Karpas-422 (cell line): ENCODE measurements at regions not wholly inside any gene's neighbourhood (a gene's known extent, or its start where the extent isn't known, plus 50 kb on each side); places are given as distances from the start of the nearest gene placed in this dataset.
A peak's percentile ranks its signal among the peaks of the same experiment; 100 is the strongest.

Experiments
- DNase-seq: peaks from one replicate; pipeline ENCODE4 v3.0.0-alpha.2; 2015
- H2AFZ ChIP-seq: fragments of 200-600 bp; sonication (generic); 2 replicates; pipeline ENCODE4 v1.6.1; 2014; ENCODE audit warnings: antibody characterized with exemption, low read length, mixed read lengths
- H3K27ac ChIP-seq: fragments of 200-600 bp; sonication (generic); 2 replicates; pipeline ENCODE4 v1.5.1; 2014; ENCODE audit warnings: mild to moderate bottlenecking, low read length, moderate library complexity
- H3K27me3 ChIP-seq: fragments of 200-600 bp; sonication (generic); 2 replicates; pipeline ENCODE4 v1.6.1; 2014; ENCODE audit warnings: low read length, mixed read lengths
- H3K36me3 ChIP-seq: fragments of 200-600 bp; sonication (generic); 2 replicates; pipeline ENCODE4 v1.6.1; 2014; ENCODE audit warnings: low read length, mixed read lengths; ENCODE audit not compliant: insufficient read depth
- H3K4me1 ChIP-seq: fragments of 200-600 bp; sonication (generic); 2 replicates; pipeline ENCODE4 v1.6.1; 2014; ENCODE audit warnings: mild to moderate bottlenecking, low read length, mixed read lengths
- H3K4me2 ChIP-seq: fragments of 200-600 bp; sonication (generic); 2 replicates; pipeline ENCODE4 v1.6.1; 2014; ENCODE audit warnings: low read length, low read depth, mild to moderate bottlenecking; ENCODE audit not compliant: poor library complexity, severe bottlenecking
- H3K4me3 ChIP-seq: fragments of 200-600 bp; sonication (generic); 2 replicates; pipeline ENCODE4 v1.5.1; 2014; ENCODE audit warnings: mild to moderate bottlenecking, antibody characterized with exemption, low read length, mixed read lengths
- H3K79me2 ChIP-seq: fragments of 200-600 bp; sonication (generic); 2 replicates; pipeline ENCODE4 v1.6.1; 2014; ENCODE audit warnings: mild to moderate bottlenecking, low read length, mixed read lengths
- H3K9ac ChIP-seq: fragments of 200-600 bp; sonication (generic); 2 replicates; pipeline ENCODE4 v1.6.0; 2014; ENCODE audit warnings: low read length
- H3K9me2 ChIP-seq: fragments of 200-600 bp; sonication (generic), shearing (Covaris generic); replicated peaks from 2 replicates; pipeline ENCODE4 v1.6.0; 2014; ENCODE audit warnings: mild to moderate bottlenecking, low read length, moderate library complexity; ENCODE audit not compliant: insufficient read depth
- H3K9me3 ChIP-seq: fragments of 300-700, 200-600 bp; sonication (generic); 2 replicates; pipeline ENCODE4 v1.6.1; 2014; ENCODE audit warnings: low read length, mixed read lengths
- H4K20me1 ChIP-seq: fragments of 200-600 bp; sonication (generic); 2 replicates; pipeline ENCODE4 v1.6.1; 2014; ENCODE audit warnings: mild to moderate bottlenecking, antibody characterized with exemption, low read length, low read depth; ENCODE audit not compliant: insufficient read depth

GRCh38 chr9:38255599-38255998, 136.9 kb upstream of the ALDH1B1 start:
- no peaks in the 10 kb centered on the region for H3K9me3 ChIP-seq

GRCh38 chr9:38254756-38255155, 137.7 kb upstream of the ALDH1B1 start:
- H3K79me2 ChIP-seq, result no peaks in the 10 kb centered on the region
- H4K20me1 ChIP-seq, result no peaks in the 10 kb centered on the region
- H3K4me3 ChIP-seq, result no peak overlapping the region
- no peak overlapping the region for H2AFZ ChIP-seq
- no peaks in the 10 kb centered on the region for H3K9me2 ChIP-seq
- H3K4me2 ChIP-seq, result no peak overlapping the region
- no peak overlapping the region for H3K27ac ChIP-seq
- no peaks in the 10 kb centered on the region for H3K9me3 ChIP-seq
- no peak overlapping the region for H3K9ac ChIP-seq
- H3K4me1 ChIP-seq, result no peaks in the 10 kb centered on the region
- H3K36me3 ChIP-seq, result no peaks in the 10 kb centered on the region
- H3K27me3 ChIP-seq, result no peaks in the 10 kb centered on the region
- no peak for DNase-seq

More at GRCh38 chr9:38255599-38255998, 136.9 kb upstream of the ALDH1B1 start:
- no peak overlapping the region for H3K4me2 ChIP-seq
- no peaks in the 10 kb centered on the region for H3K4me1 ChIP-seq
- H3K9ac ChIP-seq, result no peak overlapping the region
- H3K27me3 ChIP-seq, result no peaks in the 10 kb centered on the region
- H3K27ac ChIP-seq, result no peak overlapping the region
- no peaks in the 10 kb centered on the region for H3K79me2 ChIP-seq
- H4K20me1 ChIP-seq, result no peaks in the 10 kb centered on the region
- H2AFZ ChIP-seq, result no peak overlapping the region
- DNase-seq, result no peak
- no peaks in the 10 kb centered on the region for H3K9me2 ChIP-seq
- no peak overlapping the region for H3K4me3 ChIP-seq
- H3K36me3 ChIP-seq, result no peaks in the 10 kb centered on the region

- Histone ChIP-seq H3K4me3 (no peak overlapping the region), H3K36me3 (no peaks in the 10 kb centered on the region), H3K9me2 (no peaks in the 10 kb centered on the region), H3K4me2 (no peak overlapping the region), H3K27me3 (no peaks in the 10 kb centered on the region), H3K4me1 (no peaks in the 10 kb centered on the region), H3K9me3 (no peaks in the 10 kb centered on the region), H3K27ac (no peak overlapping the region), H4K20me1 (no peaks in the 10 kb centered on the region), H2AFZ (no peak overlapping the region), H3K9ac (no peak overlapping the region), H3K79me2 (no peaks in the 10 kb centered on the region)
- no peak for DNase-seq
Observed at GRCh38 chr9:38254151-38254550, 138.4 kb upstream of the ALDH1B1 start.

DNA sequence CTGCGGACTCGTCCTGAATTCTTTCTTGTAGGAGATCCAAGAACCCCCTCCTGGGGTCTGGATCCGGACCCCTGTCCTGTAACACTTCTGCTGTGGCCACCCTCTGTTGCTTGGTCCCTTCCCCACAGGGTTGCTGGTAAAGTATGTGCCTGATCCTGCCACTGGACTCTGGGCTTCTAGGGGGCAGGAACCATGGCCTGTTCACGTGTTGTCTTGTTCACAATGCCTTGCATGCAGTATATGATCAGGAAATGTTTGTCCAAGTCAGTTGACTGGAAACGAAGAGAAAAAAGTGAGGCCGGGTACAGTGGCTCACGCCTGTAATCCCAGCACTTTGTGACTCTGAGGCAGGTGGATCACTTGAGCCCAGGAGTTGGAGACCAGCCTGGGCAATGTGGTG, 139.3 kb upstream of the ALDH1B1 start:
- no peak for DNase-seq
- no peaks in the 10 kb centered on the region for H3K36me3 ChIP-seq
- H4K20me1 ChIP-seq, result no peaks in the 10 kb centered on the region
- H3K4me2 ChIP-seq, result no peak overlapping the region
- H3K9me2 ChIP-seq, result no peaks in the 10 kb centered on the region
- no peaks in the 10 kb centered on the region for H3K27me3 ChIP-seq
- H2AFZ ChIP-seq, result no peak overlapping the region
- H3K4me3 ChIP-seq, result no peak overlapping the region
- no peak overlapping the region for H3K9ac ChIP-seq
- no peaks in the 10 kb centered on the region for H3K9me3 ChIP-seq
- peaks cover 7% of the 10 kb centered on the region; the same call in 1 of the 2 replicates for H3K4me1 ChIP-seq
- H3K79me2 ChIP-seq, result no peaks in the 10 kb centered on the region
- no peak overlapping the region for H3K27ac ChIP-seq

- H2AFZ ChIP-seq, result no peak overlapping the region
- peaks cover 9% of the 10 kb centered on the region; the same call in 1 of the 2 replicates for H3K4me1 ChIP-seq
- DNase-seq, result no peak
- H3K4me2 ChIP-seq, result no peak overlapping the region
- no peak overlapping the region for H3K9ac ChIP-seq
- H3K9me3 ChIP-seq, result no peaks in the 10 kb centered on the region
- no peaks in the 10 kb centered on the region for H4K20me1 ChIP-seq
- H3K27ac ChIP-seq, result no peak overlapping the region
- H3K27me3 ChIP-seq, result no peaks in the 10 kb centered on the region
- no peaks in the 10 kb centered on the region for H3K36me3 ChIP-seq
- no peaks in the 10 kb centered on the region for H3K9me2 ChIP-seq
- no peaks in the 10 kb centered on the region for H3K79me2 ChIP-seq
- H3K4me3 ChIP-seq, result no peak overlapping the region
Observed at GRCh38 chr9:38251036-38251860, 141.3 kb upstream of the ALDH1B1 start.

- Histone ChIP-seq H3K79me2 (no peaks in the 10 kb centered on the region), H3K9me3 (no peaks in the 10 kb centered on the region), H4K20me1 (no peaks in the 10 kb centered on the region), H3K36me3 (no peaks in the 10 kb centered on the region), H3K4me2 (no peak overlapping the region), H3K9me2 (no peaks in the 10 kb centered on the region), H3K27me3 (no peaks in the 10 kb centered on the region), H3K9ac (no peak overlapping the region), H3K4me1 (peaks cover 9% of the 10 kb centered on the region; the same call in 1 of the 2 replicates), H3K27ac (no peak overlapping the region), H2AFZ (no peak overlapping the region), H3K4me3 (no peak overlapping the region)
- DNase-seq, result no peak
Observed at GRCh38 chr9:38250279-38251035, 142.0 kb upstream of the ALDH1B1 start.

DNA sequence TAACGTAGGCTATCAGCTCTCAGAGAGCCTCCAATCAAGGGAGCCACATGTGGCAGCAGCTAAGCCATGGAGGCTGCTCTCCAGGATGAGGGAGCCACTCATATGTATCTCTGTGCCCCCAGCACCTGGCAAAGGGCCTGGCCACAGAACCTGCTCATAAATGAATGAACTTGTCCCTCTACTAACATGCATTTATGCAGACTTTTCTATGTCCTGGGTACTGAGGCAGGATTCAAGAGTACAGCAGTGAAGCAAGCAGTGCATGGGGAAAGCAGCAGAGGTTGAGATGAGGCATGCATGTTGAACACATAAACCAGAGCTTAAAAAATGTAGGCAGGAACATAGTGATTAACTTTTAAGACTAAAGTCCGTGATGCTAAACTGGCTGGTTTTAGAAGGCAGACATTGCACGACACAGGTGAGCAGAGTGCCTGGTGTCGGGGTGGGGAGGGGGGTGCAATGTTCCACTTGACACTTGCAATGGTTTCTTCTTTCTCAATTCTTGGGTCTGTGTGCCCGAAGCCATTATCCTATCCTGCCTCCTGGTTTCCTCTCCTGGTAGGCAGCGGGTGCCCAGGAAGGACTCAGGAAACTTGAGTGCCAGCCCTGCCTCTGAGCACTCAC, 142.8 kb upstream of the ALDH1B1 start:
- no peaks in the 10 kb centered on the region for H3K9me3 ChIP-seq
- no peak overlapping the region for H3K9ac ChIP-seq
- H3K4me2 ChIP-seq, result no peak overlapping the region
- no peak overlapping the region for H3K4me3 ChIP-seq
- no peak overlapping the region for H3K27ac ChIP-seq
- no peak for DNase-seq
- H3K27me3 ChIP-seq, result no peaks in the 10 kb centered on the region
- H3K79me2 ChIP-seq, result no peaks in the 10 kb centered on the region
- H3K4me1 ChIP-seq, result peaks cover 9% of the 10 kb centered on the region; the same call in 1 of the 2 replicates
- H3K36me3 ChIP-seq, result no peaks in the 10 kb centered on the region
- H2AFZ ChIP-seq, result no peak overlapping the region
- no peaks in the 10 kb centered on the region for H3K9me2 ChIP-seq
- H4K20me1 ChIP-seq, result no peaks in the 10 kb centered on the region

GRCh38 chr9:38249049-38249448, 143.5 kb upstream of the ALDH1B1 start:
- Histone ChIP-seq H3K36me3 (no peaks in the 10 kb centered on the region), H3K4me1 (peaks cover 9% of the 10 kb centered on the region; the same call in 1 of the 2 replicates), H3K27ac (no peak overlapping the region), H3K4me2 (peak overlapping the region; percentile 13), H3K79me2 (no peaks in the 10 kb centered on the region), H3K4me3 (no peak overlapping the region), H3K9ac (no peak overlapping the region), H3K27me3 (no peaks in the 10 kb centered on the region), H4K20me1 (no peaks in the 10 kb centered on the region), H2AFZ (no peak overlapping the region), H3K9me3 (no peaks in the 10 kb centered on the region), H3K9me2 (no peaks in the 10 kb centered on the region)
- no peak for DNase-seq
